Gastrocnemius medialis (tissue), 4 donors: ENCODE measurements at regions not wholly inside any gene's neighbourhood (a gene's known extent, or its start where the extent isn't known, plus 50 kb on each side); places are given as distances from the start of the nearest gene placed in this dataset.

Source experiments
- ATAC-seq, 2 donors: fragments of 150-250 bp; one replicate each; pipeline ENCODE4 v1.9.1; 2016
- DNase-seq, 2 donors: peaks; one replicate each; pipeline ENCODE4 v3.0.0-alpha.2; 2019
- H3K27ac ChIP-seq, 4 donors: fragments of 200-600 bp; sonication (generic); 1 replicate in 1 of 4; 2 replicates in 3 of 4; pipeline ENCODE4 v1.5.1; 2016 to 2018; ENCODE audit warnings: mild to moderate bottlenecking in 2 of 4, moderate library complexity in 1 of 4
- H3K27me3 ChIP-seq, 3 donors: fragments of 200-600 bp; sonication (generic) in 2 of 3; 1 replicate in 1 of 3; 2 replicates in 2 of 3; pipeline versions ENCODE4 v1.5.1 to v1.6.0; 2016 to 2019; ENCODE audit warnings: mild to moderate bottlenecking in 1 of 3, moderate library complexity in 1 of 3
- H3K36me3 ChIP-seq, 2 donors: fragments of 200-600 bp; sonication (generic) in 1 of 2; one replicate each; pipeline ENCODE4 v1.5.1; 2017 to 2018
- H3K4me1 ChIP-seq, 2 donors: fragments of 200-600 bp; sonication (generic) in 1 of 2; one replicate each; pipeline ENCODE4 v1.5.1; 2016 to 2017; ENCODE audit warnings: mild to moderate bottlenecking in 2 of 2
- H3K4me3 ChIP-seq, 4 donors: fragments of 200-600 bp; sonication (generic) in 3 of 4; 1 replicate in 1 of 4; 2 replicates in 3 of 4; pipeline ENCODE4 v1.5.1; 2016 to 2019; ENCODE audit warnings: mild to moderate bottlenecking in 2 of 4
- H3K9me3 ChIP-seq, 3 donors: fragments of 200-600 bp; sonication (generic) in 2 of 3; 1 replicate in 1 of 3; 2 replicates in 2 of 3; pipeline ENCODE4 v1.5.1; 2016 to 2019
- CTCF ChIP-seq, 5 experiments: fragments of 450-650 bp in 3 of 5; fragments of 200-600 bp in 2 of 5; sonication (generic) in 2 of 5; IDR thresholded peaks in 4 of 5; conservative IDR thresholded peaks in 1 of 5; 1 replicate in 4 of 5; 2 replicates in 1 of 5; pipeline ENCODE4 v1.5.1; 2016 to 2019; ENCODE audit warnings: antibody characterized with exemption in 5 of 5, mild to moderate bottlenecking in 3 of 5, moderate library complexity in 3 of 5
- POLR2A ChIP-seq, 2 donors: fragments of 450-650 bp; IDR thresholded peaks; one replicate each; pipeline ENCODE4 v1.6.1; 2017; ENCODE audit warnings: antibody characterized with exemption in 2 of 2, mild to moderate bottlenecking in 2 of 2, moderate library complexity in 2 of 2
- in situ Hi-C, 4 donors: fragments of 200-750 bp; cut with MboI; loops; one replicate each; pipeline versions ENCODE4 v1.15.0 to v1.8.0; 2017; ENCODE audit warnings: low sequenced_read_pairs in 4 of 4
- intact Hi-C: fragments of 100-400 bp; cut with DNase I; formaldehyde crosslinking; loops from one replicate; pipeline ENCODE4 v1.15.1; 2023; ENCODE audit warnings: low total_unique reads

- peak in 4 of 5 experiments; percentile 19 to 55 (median 40) for TF ChIP-seq CTCF (IDR thresholded peaks at IDR 0.05 in 4 of 5, conservative IDR thresholded peaks at IDR 0.05 in 1 of 5)
- no peak for TF ChIP-seq POLR2A (IDR thresholded peaks at IDR 0.05)
- no peaks in the 10 kb centered on the region for H3K27me3 ChIP-seq
- H3K27ac ChIP-seq, result no peak overlapping the region
- H3K4me3 ChIP-seq, result no peak overlapping the region
- no peak for DNase-seq
- no peak for ATAC-seq
- intact Hi-C loops (no loop called here), in situ Hi-C loops (no loop called here)
- no peaks in the 10 kb centered on the region for H3K9me3 ChIP-seq
- H3K36me3 ChIP-seq, result no peaks in the 10 kb centered on the region
- H3K4me1 ChIP-seq, result no peaks in the 10 kb centered on the region
Measured at GRCh38 chr3:161559177-161559998, 62.8 kb downstream of the OTOL1 start.

GRCh38 chr3:161560008-161560637, 63.5 kb downstream of the OTOL1 start:
- Histone ChIP-seq H3K4me1 (no peaks in the 10 kb centered on the region), H3K27ac (no peak overlapping the region), H3K4me3 (no peak overlapping the region), H3K9me3 (no peaks in the 10 kb centered on the region), H3K36me3 (no peaks in the 10 kb centered on the region), H3K27me3 (no peaks in the 10 kb centered on the region)
- TF ChIP-seq CTCF (IDR thresholded peaks at IDR 0.05 in 4 of 5, conservative IDR thresholded peaks at IDR 0.05 in 1 of 5) (peak in 3 of 5 experiments; percentile 18 to 34 (median 26)), POLR2A (IDR thresholded peaks at IDR 0.05) (no peak)
- intact Hi-C loops, result no loop called here
- peak; percentile 7 to 10 for DNase-seq
- in situ Hi-C loops, result no loop called here
- ATAC-seq, result no peak

DNA sequence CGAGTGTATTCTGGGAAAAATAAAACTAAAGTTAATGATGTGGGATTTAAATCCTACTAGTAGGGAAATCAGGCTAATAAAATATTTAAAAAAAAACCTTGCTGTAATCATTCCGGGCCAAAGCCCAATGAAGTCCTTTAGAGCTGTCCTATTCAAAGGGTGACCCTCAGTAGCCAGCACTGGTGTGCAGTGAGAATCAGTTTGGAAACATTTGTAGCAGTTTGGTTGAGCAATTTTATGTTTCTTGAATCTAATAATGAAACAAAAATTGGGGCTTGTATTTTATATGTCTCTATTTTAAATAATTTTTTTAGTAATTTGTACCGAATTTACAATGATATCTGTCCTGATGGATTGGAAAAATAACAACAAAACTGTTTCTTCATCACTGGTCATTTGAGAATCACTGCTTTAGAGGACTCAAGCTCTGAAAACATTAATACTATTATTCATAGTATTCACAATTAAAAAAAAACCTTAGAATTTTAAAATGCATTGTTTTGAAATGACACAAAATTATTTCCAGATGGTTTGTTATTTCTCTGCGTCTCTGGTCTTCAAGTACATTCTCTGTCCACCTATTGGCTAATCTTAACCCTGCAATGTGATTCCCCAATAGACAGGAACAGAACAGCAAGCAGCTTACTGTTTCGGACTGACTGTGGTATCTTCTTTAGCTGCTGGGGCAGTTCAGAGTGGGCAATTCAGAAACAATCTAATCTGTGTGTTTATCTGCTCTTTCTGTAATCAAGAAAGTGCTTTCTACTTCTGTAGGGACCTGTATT, 71.2 kb downstream of the OTOL1 start:
- intact Hi-C loops, result no loop called here

DNA sequence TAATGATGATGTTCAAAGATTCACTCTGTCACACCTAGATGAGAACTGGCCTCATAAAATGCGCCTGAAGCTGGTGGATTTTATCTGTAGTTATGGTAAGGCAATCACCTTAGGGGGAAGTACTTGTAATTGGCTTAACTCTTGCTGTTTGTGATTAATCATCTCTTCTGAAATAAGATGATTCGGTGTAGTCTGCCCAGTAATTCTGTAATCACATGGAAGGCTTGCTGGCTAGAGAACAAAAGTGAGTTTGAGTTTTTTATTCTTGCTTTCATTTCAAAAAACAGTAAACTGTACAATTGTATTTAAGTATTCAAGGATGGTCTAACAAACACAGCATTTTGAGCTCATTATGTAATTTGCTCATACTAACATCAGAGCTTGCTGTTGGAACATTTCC, 72.1 kb downstream of the OTOL1 start:
- TF ChIP-seq POLR2A (IDR thresholded peaks at IDR 0.05) (no peak), CTCF (IDR thresholded peaks at IDR 0.05 in 4 of 5, conservative IDR thresholded peaks at IDR 0.05 in 1 of 5) (no peak)
- no peaks in the 10 kb centered on the region for H3K27me3 ChIP-seq
- H3K27ac ChIP-seq, result no peak overlapping the region
- H3K4me3 ChIP-seq, result no peak overlapping the region
- H3K36me3 ChIP-seq, result no peaks in the 10 kb centered on the region
- H3K9me3 ChIP-seq, result no peaks in the 10 kb centered on the region
- DNase-seq (no peak), ATAC-seq (no peak)
- no peaks in the 10 kb centered on the region for H3K4me1 ChIP-seq
- in situ Hi-C loops (no loop called here), intact Hi-C loops (no loop called here)

More for the DNA sequence above, 71.2 kb downstream of the OTOL1 start:
- Histone ChIP-seq H3K9me3 (no peaks in the 10 kb centered on the region), H3K27ac (no peak overlapping the region), H3K27me3 (no peaks in the 10 kb centered on the region), H3K36me3 (no peaks in the 10 kb centered on the region), H3K4me1 (no peaks in the 10 kb centered on the region), H3K4me3 (no peak overlapping the region)
- ATAC-seq (peak in 1 of 2 donors; percentile 23), DNase-seq (no peak)
- TF ChIP-seq POLR2A (IDR thresholded peaks at IDR 0.05) (no peak), CTCF (IDR thresholded peaks at IDR 0.05 in 4 of 5, conservative IDR thresholded peaks at IDR 0.05 in 1 of 5) (no peak)
- in situ Hi-C loops, result no loop called here
